Coronary artery (tissue), 2 donors: ENCODE measurements at regions not wholly inside any gene's neighbourhood (a gene's known extent, or its start where the extent isn't known, plus 50 kb on each side); places are given as distances from the start of the nearest gene placed in this dataset.

ENCODE experiments used
- DNase-seq: peaks from one replicate; pipeline ENCODE4 v3.0.0-alpha.2; 2017; ENCODE audit warnings: low spot score
- H3K27ac ChIP-seq, 2 donors: fragments of 200-600 bp; sonication (generic); one replicate each; pipeline ENCODE4 v1.5.1; 2016 to 2019
- H3K4me3 ChIP-seq: fragments of 200-600 bp; sonication (generic); 2 replicates; pipeline ENCODE4 v1.5.1; 2016; ENCODE audit warnings: mild to moderate bottlenecking, moderate library complexity
- CTCF ChIP-seq: fragments of 200-600 bp; sonication (generic); IDR thresholded peaks from one replicate; pipeline ENCODE4 v1.5.1; 2019; ENCODE audit warnings: antibody characterized with exemption

GRCh38 chr18:39825485-39826150, 2129.4 kb upstream of the PIK3C3 start:
- no peak for DNase-seq
- TF ChIP-seq CTCF = no peak
- Histone ChIP-seq H3K27ac (no peak overlapping the region), H3K4me3 (no peak overlapping the region)

- no peak for DNase-seq
- Histone ChIP-seq H3K4me3 (no peak overlapping the region), H3K27ac (no peak overlapping the region)
- no peak for TF ChIP-seq CTCF
Observed at GRCh38 chr18:39806525-39806924, 2148.5 kb upstream of the PIK3C3 start.

GRCh38 chr18:39805218-39805617, 2149.8 kb upstream of the PIK3C3 start:
- TF ChIP-seq CTCF = no peak
- Histone ChIP-seq H3K27ac (no peak overlapping the region), H3K4me3 (no peak overlapping the region)
- no peak for DNase-seq

GRCh38 chr18:39802648-39803229, 2152.3 kb upstream of the PIK3C3 start:
- Histone ChIP-seq H3K4me3 (no peak overlapping the region), H3K27ac (no peak overlapping the region)
- TF ChIP-seq CTCF = no peak
- no peak for DNase-seq

GRCh38 chr18:39801848-39802247, 2153.2 kb upstream of the PIK3C3 start:
- H3K27ac ChIP-seq = no peak overlapping the region
- DNase-seq = no peak
- no peak overlapping the region for H3K4me3 ChIP-seq
- no peak for TF ChIP-seq CTCF

- no peak for DNase-seq
- Histone ChIP-seq H3K27ac (no peak overlapping the region), H3K4me3 (no peak overlapping the region)
- TF ChIP-seq CTCF = no peak
Observed at GRCh38 chr18:39801010-39801409, 2154.0 kb upstream of the PIK3C3 start.

- H3K27ac ChIP-seq = no peak overlapping the region
- TF ChIP-seq CTCF = no peak
- H3K4me3 ChIP-seq = no peak overlapping the region
- no peak for DNase-seq
Observed at GRCh38 chr18:39799006-39799405, 2156.0 kb upstream of the PIK3C3 start.
